HepG2 (cell line): ENCODE measurements at regions not wholly inside any gene's neighbourhood (a gene's known extent, or its start where the extent isn't known, plus 50 kb on each side); places are given as distances from the start of the nearest gene placed in this dataset.

Source experiments
- ATAC-seq: fragments of 200-7000 bp; cut with Tn5 transposase; 3 replicates; pipeline ENCODE4 v1.9.1; 2020; ENCODE audit warnings: mild to moderate bottlenecking, moderate library complexity
- BruUV-seq: library from RNA; stranded (reverse); fragments of 400-500 nt; replicated peaks from 2 replicates; lab custom pipeline; 2021; lab: Mats Ljungman, UMichigan
- CTCF ChIA-PET: fragments of 300-600 bp; formaldehyde crosslinking; extraction: SDS; loops from one replicate; lab custom pipeline; 2021; ENCODE audit warnings: low total read pairs, inconsistent platforms, low intra/inter-chr PET ratio; lab: Yijun Ruan, JAX
- POLR2A ChIA-PET: fragments of 350-600 bp; sonication (Branson Sonifier 250); formaldehyde crosslinking; loops from one replicate; lab custom pipeline; 2020; ENCODE audit warnings: antibody characterized with exemption, inconsistent platforms; lab: Yijun Ruan, JAX
- DNase-seq: peaks from one replicate; pipeline ENCODE4 v3.0.0-alpha.2; 2015; ENCODE audit warnings: low spot score
- FAIRE-seq: peaks from 3 replicates; lab custom pipeline; 2011; peaks lifted over from hg19 to GRCh38; lab: Jason Lieb, UNC
- H2AFZ ChIP-seq: one replicate; pipeline ENCODE4 v1.6.1; 2011; ENCODE audit warnings: low read length, inconsistent platforms
- H3K27ac ChIP-seq: fragments of 300-600 bp; 3 replicates; pipeline ENCODE4 v1.8.0; 2011; ENCODE audit warnings: mixed run types, mild to moderate bottlenecking, mixed read lengths, low read length, inconsistent platforms; ENCODE audit not compliant: insufficient read depth; ENCODE audit errors: extremely low read length
- H3K27me3 ChIP-seq, 2 experiments: fragments of 200-600 bp in 1 of 2; 2 replicates in 1 of 2; 3 replicates in 1 of 2; pipeline versions ENCODE4 v1.6.0 to v1.8.0; 2011; ENCODE audit warnings: low read length in 2 of 2, mild to moderate bottlenecking in 2 of 2, moderate library complexity in 2 of 2, inconsistent platforms in 1 of 2; ENCODE audit not compliant: insufficient read depth in 2 of 2, control insufficient read depth in 1 of 2
- H3K36me3 ChIP-seq, 2 experiments: fragments of 200-600 bp in 1 of 2; replicated peaks in 1 of 2; 2 replicates in 1 of 2; 3 replicates in 1 of 2; pipeline versions ENCODE4 v1.5.1 to v1.8.0; 2011; ENCODE audit warnings: low read length in 2 of 2, inconsistent platforms in 1 of 2; ENCODE audit not compliant: insufficient read depth in 2 of 2, control insufficient read depth in 1 of 2
- H3K4me1 ChIP-seq: 2 replicates; pipeline ENCODE4 v1.5.1; 2012; ENCODE audit warnings: low read length, inconsistent platforms; ENCODE audit not compliant: insufficient read depth
- H3K4me2 ChIP-seq: 2 replicates; pipeline ENCODE4 v1.6.0; 2011; ENCODE audit warnings: low read depth, low read length, inconsistent platforms
- H3K4me3 ChIP-seq, 3 experiments: fragments of 200-600 bp in 1 of 3; sonication (generic), shearing (Covaris generic) in 1 of 3; replicated peaks in 1 of 3; 2 replicates each; pipeline ENCODE4 v1.5.1; 2011 to 2016; ENCODE audit warnings: low read length in 3 of 3, inconsistent platforms in 2 of 3, low read depth in 2 of 3, mild to moderate bottlenecking in 2 of 3, control low read depth in 1 of 3, mixed read lengths in 1 of 3; ENCODE audit not compliant: insufficient read depth in 1 of 3
- H3K79me2 ChIP-seq: one replicate; pipeline ENCODE4 v1.6.1; 2011; ENCODE audit warnings: low read length, inconsistent platforms; ENCODE audit not compliant: insufficient read depth
- H3K9ac ChIP-seq: 2 replicates; pipeline ENCODE4 v1.6.0; 2011; ENCODE audit warnings: mild to moderate bottlenecking, low read depth, low read length, inconsistent platforms; ENCODE audit not compliant: insufficient read depth
- H3K9me3 ChIP-seq: 2 replicates; pipeline ENCODE4 v1.5.1; 2012; ENCODE audit warnings: mild to moderate bottlenecking, low read length
- H4K20me1 ChIP-seq: 2 replicates; pipeline ENCODE4 v1.6.0; 2011; ENCODE audit warnings: inconsistent platforms, mild to moderate bottlenecking, low read length, moderate library complexity; ENCODE audit not compliant: insufficient read depth
- AKAP8 ChIP-seq: sonication (generic); formaldehyde crosslinking; IDR thresholded peaks from 2 replicates; pipeline ENCODE4 v1.5.1; 2020; ENCODE audit warnings: mild to moderate bottlenecking, missing genetic modification reagents
- HNRNPLL ChIP-seq: fragments of 200-400 bp; formaldehyde crosslinking; IDR thresholded peaks from 2 replicates; pipeline ENCODE4 v1.6.1; 2017; ENCODE audit warnings: mild to moderate bottlenecking, low read depth, low read length; ENCODE audit not compliant: poor library complexity, severe bottlenecking
- KMT2A ChIP-seq: sonication (generic); formaldehyde crosslinking; IDR thresholded peaks from 2 replicates; pipeline ENCODE4 v1.4.0; 2020; ENCODE audit warnings: missing genetic modification reagents
- ONECUT2 ChIP-seq: sonication (generic); formaldehyde crosslinking; IDR thresholded peaks from 2 replicates; pipeline ENCODE4 v1.4.0; 2020; ENCODE audit warnings: missing genetic modification reagents
- WGBS: methylation state at CpG from one replicate; pipeline ENCODE4 v1.1.6; 2017; ENCODE audit warnings: low lambda C conversion rate; 5-methylcytosine and 5-hydroxymethylcytosine counted together
- in situ Hi-C: cut with HindIII; loops from 2 replicates; pipeline ENCODE4 v1.10.0; 2017; ENCODE audit warnings: low pct_unique_long_range_greater_than_20kb; ENCODE audit not compliant: extremely low pct_ligation_motif_present
- intact Hi-C: fragments of 100-400 bp; cut with micrococcal nuclease; formaldehyde crosslinking; loops from one replicate; pipeline ENCODE4 v1.10.0; 2022; ENCODE audit not compliant: unreplicated experiment
- TF ChIP-seq, protein P1 (sequence below): sonication (generic); formaldehyde crosslinking; IDR thresholded peaks from 2 replicates; pipeline ENCODE4 v1.4.0; 2020; ENCODE audit warnings: missing genetic modification reagents
- TF ChIP-seq, protein P2 (sequence below): sonication (generic); formaldehyde crosslinking; IDR thresholded peaks from 2 replicates; pipeline ENCODE4 v1.8.0; 2022; ENCODE audit warnings: mild to moderate bottlenecking, missing genetic modification reagents, borderline replicate concordance
- TF ChIP-seq, protein P3 (sequence below): sonication (generic); formaldehyde crosslinking; IDR thresholded peaks from 2 replicates; pipeline ENCODE4 v1.8.0; 2022; ENCODE audit warnings: mild to moderate bottlenecking, missing genetic modification reagents; ENCODE audit not compliant: insufficient replicate concordance
- TF ChIP-seq, protein P4 (sequence below): sonication (generic); formaldehyde crosslinking; IDR thresholded peaks from 2 replicates; pipeline ENCODE4 v1.4.0; 2020; ENCODE audit warnings: mild to moderate bottlenecking, missing genetic modification reagents
- TF ChIP-seq, protein P5 (sequence below): sonication (generic); formaldehyde crosslinking; IDR thresholded peaks from 2 replicates; pipeline ENCODE4 v1.4.0; 2020; ENCODE audit warnings: mild to moderate bottlenecking, missing genetic modification reagents
- TF ChIP-seq, protein P6 (sequence below): sonication (generic); formaldehyde crosslinking; IDR thresholded peaks from 2 replicates; pipeline ENCODE4 v1.4.0; 2020; ENCODE audit warnings: missing genetic modification reagents

DNA sequence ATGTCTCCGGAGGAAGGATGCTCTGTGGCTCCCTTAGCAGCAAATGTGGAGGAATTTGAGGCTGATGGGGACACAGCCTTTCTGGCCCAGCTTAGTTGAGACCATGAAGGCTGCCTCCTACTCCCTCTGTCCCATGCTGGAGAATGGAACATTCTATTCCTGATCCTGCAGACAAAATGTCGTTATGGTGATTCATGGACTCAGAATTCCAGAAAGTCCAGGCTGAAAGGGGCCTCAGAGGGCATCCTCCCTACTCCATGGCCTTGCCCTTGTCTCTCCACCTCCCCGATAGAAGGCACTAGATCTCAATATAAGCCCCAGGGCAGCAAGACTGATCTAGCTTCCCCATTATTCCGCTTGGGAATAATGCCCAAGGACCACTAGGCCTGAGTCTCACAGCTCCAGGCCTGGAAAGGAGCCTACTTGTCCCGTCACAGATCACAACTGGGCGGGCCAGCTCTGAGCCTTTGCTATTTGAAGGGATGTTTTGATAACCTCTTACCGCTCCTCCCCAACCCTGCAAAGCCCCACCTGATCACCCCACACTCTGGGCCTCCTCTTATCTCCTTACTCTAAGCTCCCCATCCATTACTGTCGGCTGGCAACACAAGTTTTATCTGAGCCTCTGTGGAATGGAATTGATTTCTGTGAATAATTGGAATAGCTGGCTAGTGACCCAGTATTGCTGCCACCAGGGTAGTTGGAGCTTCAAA is 52.8 kb upstream of the TRABD2B start:
- BruUV-seq: no TSS peak
- ChIA-PET POLR2A (no interaction called here), CTCF (no interaction called here)
- FAIRE-seq (no peak), ATAC-seq (no peak), DNase-seq (no peak)
- Histone ChIP-seq H3K36me3 (no peaks in the 10 kb centered on the region), H3K4me3 (no peak overlapping the region), H3K9me3 (no peaks in the 10 kb centered on the region), H3K4me1 (peaks cover 11% of the 10 kb centered on the region), H3K9ac (no peak overlapping the region), H3K79me2 (no peaks in the 10 kb centered on the region), H3K27ac (no peak overlapping the region), H2AFZ (no peak overlapping the region), H4K20me1 (no peaks in the 10 kb centered on the region), H3K4me2 (no peak overlapping the region), H3K27me3 (peaks cover 0 to 20% of the 10 kb centered on the region in 2 experiments; a peak in 3 of 5 replicates)
- intact Hi-C loops: no loop called here
- WGBS: 21% methylated on average over 7 of the region's 8 CpGs
- in situ Hi-C loops: no loop called here
- TF ChIP-seq, protein P1, sequence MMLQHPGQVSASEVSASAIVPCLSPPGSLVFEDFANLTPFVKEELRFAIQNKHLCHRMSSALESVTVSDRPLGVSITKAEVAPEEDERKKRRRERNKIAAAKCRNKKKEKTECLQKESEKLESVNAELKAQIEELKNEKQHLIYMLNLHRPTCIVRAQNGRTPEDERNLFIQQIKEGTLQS (CRISPR knock-in tag): no peak
- TF ChIP-seq, protein P2, sequence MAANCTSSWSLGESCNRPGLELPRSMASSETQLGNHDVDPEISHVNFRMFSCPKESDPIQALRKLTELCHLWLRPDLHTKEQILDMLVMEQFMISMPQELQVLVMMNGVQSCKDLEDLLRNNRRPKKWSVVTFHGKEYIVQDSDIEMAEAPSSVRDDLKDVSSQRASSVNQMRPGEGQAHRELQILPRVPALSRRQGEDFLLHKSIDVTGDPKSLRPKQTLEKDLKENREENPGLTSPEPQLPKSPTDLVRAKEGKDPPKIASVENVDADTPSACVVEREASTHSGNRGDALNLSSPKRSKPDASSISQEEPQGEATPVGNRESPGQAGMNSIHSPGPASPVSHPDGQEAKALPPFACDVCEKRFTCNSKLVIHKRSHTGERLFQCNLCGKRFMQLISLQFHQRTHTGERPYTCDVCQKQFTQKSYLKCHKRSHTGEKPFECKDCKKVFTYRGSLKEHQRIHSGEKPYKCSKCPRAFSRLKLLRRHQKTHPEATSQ (CRISPR knock-in tag): no peak
- TF ChIP-seq, protein P3, sequence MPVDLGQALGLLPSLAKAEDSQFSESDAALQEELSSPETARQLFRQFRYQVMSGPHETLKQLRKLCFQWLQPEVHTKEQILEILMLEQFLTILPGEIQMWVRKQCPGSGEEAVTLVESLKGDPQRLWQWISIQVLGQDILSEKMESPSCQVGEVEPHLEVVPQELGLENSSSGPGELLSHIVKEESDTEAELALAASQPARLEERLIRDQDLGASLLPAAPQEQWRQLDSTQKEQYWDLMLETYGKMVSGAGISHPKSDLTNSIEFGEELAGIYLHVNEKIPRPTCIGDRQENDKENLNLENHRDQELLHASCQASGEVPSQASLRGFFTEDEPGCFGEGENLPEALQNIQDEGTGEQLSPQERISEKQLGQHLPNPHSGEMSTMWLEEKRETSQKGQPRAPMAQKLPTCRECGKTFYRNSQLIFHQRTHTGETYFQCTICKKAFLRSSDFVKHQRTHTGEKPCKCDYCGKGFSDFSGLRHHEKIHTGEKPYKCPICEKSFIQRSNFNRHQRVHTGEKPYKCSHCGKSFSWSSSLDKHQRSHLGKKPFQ (CRISPR knock-in tag): no peak
- TF ChIP-seq ONECUT2 (no peak), AKAP8 (no peak), KMT2A (CRISPR knock-in tag) (no peak), HNRNPLL (no peak)
- TF ChIP-seq, protein P4, sequence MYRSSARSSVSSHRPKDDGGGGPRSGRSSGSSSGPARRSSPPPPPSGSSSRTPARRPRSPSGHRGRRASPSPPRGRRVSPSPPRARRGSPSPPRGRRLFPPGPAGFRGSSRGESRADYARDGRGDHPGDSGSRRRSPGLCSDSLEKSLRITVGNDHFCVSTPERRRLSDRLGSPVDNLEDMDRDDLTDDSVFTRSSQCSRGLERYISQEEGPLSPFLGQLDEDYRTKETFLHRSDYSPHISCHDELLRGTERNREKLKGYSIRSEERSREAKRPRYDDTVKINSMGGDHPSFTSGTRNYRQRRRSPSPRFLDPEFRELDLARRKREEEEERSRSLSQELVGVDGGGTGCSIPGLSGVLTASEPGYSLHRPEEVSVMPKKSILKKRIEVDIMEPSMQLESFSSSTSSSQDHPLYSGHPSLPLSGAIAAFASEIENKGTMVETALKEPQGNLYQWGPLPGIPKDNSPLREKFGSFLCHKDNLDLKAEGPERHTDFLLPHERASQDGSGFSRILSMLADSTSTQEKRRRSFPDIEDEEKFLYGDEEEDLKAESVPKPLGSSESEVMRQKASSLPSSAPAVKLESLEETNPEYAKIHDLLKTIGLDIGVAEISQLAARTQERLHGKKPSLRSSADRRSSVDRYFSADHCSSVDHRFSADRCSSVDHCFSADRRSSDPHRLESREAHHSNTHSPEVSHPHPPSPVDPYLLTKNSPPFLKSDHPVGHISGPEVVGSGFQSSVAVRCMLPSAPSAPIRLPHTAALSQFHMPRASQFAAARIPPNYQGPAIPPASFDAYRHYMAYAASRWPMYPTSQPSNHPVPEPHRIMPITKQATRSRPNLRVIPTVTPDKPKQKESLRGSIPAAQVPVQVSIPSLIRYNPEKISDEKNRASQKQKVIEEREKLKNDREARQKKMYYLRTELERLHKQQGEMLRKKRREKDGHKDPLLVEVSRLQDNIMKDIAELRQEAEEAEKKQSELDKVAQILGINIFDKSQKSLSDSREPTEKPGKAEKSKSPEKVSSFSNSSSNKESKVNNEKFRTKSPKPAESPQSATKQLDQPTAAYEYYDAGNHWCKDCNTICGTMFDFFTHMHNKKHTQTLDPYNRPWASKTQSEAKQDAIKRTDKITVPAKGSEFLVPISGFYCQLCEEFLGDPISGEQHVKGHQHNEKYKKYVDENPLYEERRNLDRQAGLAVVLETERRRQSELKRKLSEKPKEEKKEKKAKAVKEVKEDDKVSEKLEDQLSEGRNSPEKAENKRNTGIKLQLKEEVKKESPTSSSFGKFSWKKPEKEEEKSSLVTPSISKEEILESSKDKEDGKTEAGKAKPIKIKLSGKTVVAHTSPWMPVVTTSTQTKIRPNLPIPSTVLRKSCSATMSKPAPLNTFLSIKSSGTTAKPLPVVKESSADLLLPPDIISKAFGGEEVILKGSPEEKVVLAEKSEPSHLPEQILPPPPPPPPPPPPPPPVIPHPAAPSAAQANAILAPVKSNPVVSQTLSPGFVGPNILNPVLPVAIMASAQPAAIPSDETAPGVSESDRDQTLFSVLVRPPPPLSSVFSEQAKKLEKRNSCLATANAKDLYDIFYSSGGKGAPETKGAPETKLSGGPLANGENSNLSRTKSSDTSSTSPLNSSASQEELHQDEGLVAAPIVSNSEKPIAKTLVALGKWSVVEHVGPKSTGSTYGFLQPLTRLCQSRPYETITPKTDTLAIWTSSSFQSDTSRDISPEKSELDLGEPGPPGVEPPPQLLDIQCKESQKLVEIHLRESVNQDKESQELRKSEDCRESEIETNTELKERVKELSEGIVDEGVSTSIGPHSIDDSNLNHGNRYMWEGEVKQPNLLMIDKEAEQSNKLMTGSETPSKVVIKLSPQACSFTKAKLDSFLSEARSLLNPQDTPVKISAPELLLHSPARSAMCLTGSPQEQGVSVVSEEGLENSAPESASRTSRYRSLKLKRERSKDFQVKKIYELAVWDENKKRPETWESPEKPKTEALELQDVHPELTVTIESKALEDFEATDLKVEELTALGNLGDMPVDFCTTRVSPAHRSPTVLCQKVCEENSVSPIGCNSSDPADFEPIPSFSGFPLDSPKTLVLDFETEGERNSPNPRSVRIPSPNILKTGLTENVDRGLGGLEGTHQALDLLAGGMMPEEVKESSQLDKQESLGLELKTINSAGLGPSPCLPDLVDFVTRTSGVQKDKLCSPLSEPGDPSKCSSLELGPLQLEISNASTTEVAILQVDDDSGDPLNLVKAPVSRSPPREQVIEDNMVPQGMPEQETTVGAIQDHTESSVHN: no peak
- TF ChIP-seq, protein P5, sequence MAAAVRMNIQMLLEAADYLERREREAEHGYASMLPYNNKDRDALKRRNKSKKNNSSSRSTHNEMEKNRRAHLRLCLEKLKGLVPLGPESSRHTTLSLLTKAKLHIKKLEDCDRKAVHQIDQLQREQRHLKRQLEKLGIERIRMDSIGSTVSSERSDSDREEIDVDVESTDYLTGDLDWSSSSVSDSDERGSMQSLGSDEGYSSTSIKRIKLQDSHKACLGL (CRISPR knock-in tag): no peak
- TF ChIP-seq, protein P6, sequence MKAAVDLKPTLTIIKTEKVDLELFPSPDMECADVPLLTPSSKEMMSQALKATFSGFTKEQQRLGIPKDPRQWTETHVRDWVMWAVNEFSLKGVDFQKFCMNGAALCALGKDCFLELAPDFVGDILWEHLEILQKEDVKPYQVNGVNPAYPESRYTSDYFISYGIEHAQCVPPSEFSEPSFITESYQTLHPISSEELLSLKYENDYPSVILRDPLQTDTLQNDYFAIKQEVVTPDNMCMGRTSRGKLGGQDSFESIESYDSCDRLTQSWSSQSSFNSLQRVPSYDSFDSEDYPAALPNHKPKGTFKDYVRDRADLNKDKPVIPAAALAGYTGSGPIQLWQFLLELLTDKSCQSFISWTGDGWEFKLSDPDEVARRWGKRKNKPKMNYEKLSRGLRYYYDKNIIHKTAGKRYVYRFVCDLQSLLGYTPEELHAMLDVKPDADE (CRISPR knock-in tag): no peak
